ENCODE measurements at regions not wholly inside any gene's neighbourhood (a gene's known extent, or its start where the extent isn't known, plus 50 kb on each side); places are given as distances from the start of the nearest gene placed in this dataset.

GRCh38 chr1:232462213-232462612 lies 167.7 kb downstream of the SIPA1L2 start:
- TF ChIP-seq, protein P1, sequence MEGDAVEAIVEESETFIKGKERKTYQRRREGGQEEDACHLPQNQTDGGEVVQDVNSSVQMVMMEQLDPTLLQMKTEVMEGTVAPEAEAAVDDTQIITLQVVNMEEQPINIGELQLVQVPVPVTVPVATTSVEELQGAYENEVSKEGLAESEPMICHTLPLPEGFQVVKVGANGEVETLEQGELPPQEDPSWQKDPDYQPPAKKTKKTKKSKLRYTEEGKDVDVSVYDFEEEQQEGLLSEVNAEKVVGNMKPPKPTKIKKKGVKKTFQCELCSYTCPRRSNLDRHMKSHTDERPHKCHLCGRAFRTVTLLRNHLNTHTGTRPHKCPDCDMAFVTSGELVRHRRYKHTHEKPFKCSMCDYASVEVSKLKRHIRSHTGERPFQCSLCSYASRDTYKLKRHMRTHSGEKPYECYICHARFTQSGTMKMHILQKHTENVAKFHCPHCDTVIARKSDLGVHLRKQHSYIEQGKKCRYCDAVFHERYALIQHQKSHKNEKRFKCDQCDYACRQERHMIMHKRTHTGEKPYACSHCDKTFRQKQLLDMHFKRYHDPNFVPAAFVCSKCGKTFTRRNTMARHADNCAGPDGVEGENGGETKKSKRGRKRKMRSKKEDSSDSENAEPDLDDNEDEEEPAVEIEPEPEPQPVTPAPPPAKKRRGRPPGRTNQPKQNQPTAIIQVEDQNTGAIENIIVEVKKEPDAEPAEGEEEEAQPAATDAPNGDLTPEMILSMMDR (IDR thresholded peaks at IDR 0.05 in 2 of 3, conservative IDR thresholded peaks at IDR 0.05 in 1 of 3; ENCODE audit: insufficient read depth in 2 of 3, low read depth in 1 of 3, low read length in 3 of 3) = no peak
- no peak for TF ChIP-seq JUND (IDR thresholded peaks at IDR 0.05; ENCODE audit: borderline replicate concordance, low read depth, low read length)
- TF ChIP-seq JUND (tag; IDR thresholded peaks at IDR 0.05; ENCODE audit: borderline replicate concordance, low read depth, low read length) = no peak

Data from K562 (cell line).